HepG2 (cell line): ENCODE measurements at regions not wholly inside any gene's neighbourhood (a gene's known extent, or its start where the extent isn't known, plus 50 kb on each side); places are given as distances from the start of the nearest gene placed in this dataset.

Experiments
- ATAC-seq: fragments of 200-7000 bp; cut with Tn5 transposase; 3 replicates; pipeline ENCODE4 v1.9.1; 2020; ENCODE audit warnings: mild to moderate bottlenecking, moderate library complexity
- BruUV-seq: library from RNA; stranded (reverse); fragments of 400-500 nt; replicated peaks from 2 replicates; lab custom pipeline; 2021; lab: Mats Ljungman, UMichigan
- CTCF ChIA-PET: fragments of 300-600 bp; formaldehyde crosslinking; extraction: SDS; loops from one replicate; lab custom pipeline; 2021; ENCODE audit warnings: low total read pairs, inconsistent platforms, low intra/inter-chr PET ratio; lab: Yijun Ruan, JAX
- POLR2A ChIA-PET: fragments of 350-600 bp; sonication (Branson Sonifier 250); formaldehyde crosslinking; loops from one replicate; lab custom pipeline; 2020; ENCODE audit warnings: antibody characterized with exemption, inconsistent platforms; lab: Yijun Ruan, JAX
- DNase-seq: peaks from one replicate; pipeline ENCODE4 v3.0.0-alpha.2; 2015; ENCODE audit warnings: low spot score
- FAIRE-seq: peaks from 3 replicates; lab custom pipeline; 2011; peaks lifted over from hg19 to GRCh38; lab: Jason Lieb, UNC
- H2AFZ ChIP-seq: one replicate; pipeline ENCODE4 v1.6.1; 2011; ENCODE audit warnings: low read length, inconsistent platforms
- H3K27ac ChIP-seq: fragments of 300-600 bp; 3 replicates; pipeline ENCODE4 v1.8.0; 2011; ENCODE audit warnings: mixed run types, mild to moderate bottlenecking, mixed read lengths, low read length, inconsistent platforms; ENCODE audit not compliant: insufficient read depth; ENCODE audit errors: extremely low read length
- H3K27me3 ChIP-seq, 2 experiments: fragments of 200-600 bp in 1 of 2; 2 replicates in 1 of 2; 3 replicates in 1 of 2; pipeline versions ENCODE4 v1.6.0 to v1.8.0; 2011; ENCODE audit warnings: low read length in 2 of 2, mild to moderate bottlenecking in 2 of 2, moderate library complexity in 2 of 2, inconsistent platforms in 1 of 2; ENCODE audit not compliant: insufficient read depth in 2 of 2, control insufficient read depth in 1 of 2
- H3K36me3 ChIP-seq, 2 experiments: fragments of 200-600 bp in 1 of 2; replicated peaks in 1 of 2; 2 replicates in 1 of 2; 3 replicates in 1 of 2; pipeline versions ENCODE4 v1.5.1 to v1.8.0; 2011; ENCODE audit warnings: low read length in 2 of 2, inconsistent platforms in 1 of 2; ENCODE audit not compliant: insufficient read depth in 2 of 2, control insufficient read depth in 1 of 2
- H3K4me1 ChIP-seq: 2 replicates; pipeline ENCODE4 v1.5.1; 2012; ENCODE audit warnings: low read length, inconsistent platforms; ENCODE audit not compliant: insufficient read depth
- H3K4me2 ChIP-seq: 2 replicates; pipeline ENCODE4 v1.6.0; 2011; ENCODE audit warnings: low read depth, low read length, inconsistent platforms
- H3K4me3 ChIP-seq, 3 experiments: fragments of 200-600 bp in 1 of 3; sonication (generic), shearing (Covaris generic) in 1 of 3; replicated peaks in 1 of 3; 2 replicates each; pipeline ENCODE4 v1.5.1; 2011 to 2016; ENCODE audit warnings: low read length in 3 of 3, inconsistent platforms in 2 of 3, low read depth in 2 of 3, mild to moderate bottlenecking in 2 of 3, control low read depth in 1 of 3, mixed read lengths in 1 of 3; ENCODE audit not compliant: insufficient read depth in 1 of 3
- H3K79me2 ChIP-seq: one replicate; pipeline ENCODE4 v1.6.1; 2011; ENCODE audit warnings: low read length, inconsistent platforms; ENCODE audit not compliant: insufficient read depth
- H3K9ac ChIP-seq: 2 replicates; pipeline ENCODE4 v1.6.0; 2011; ENCODE audit warnings: mild to moderate bottlenecking, low read depth, low read length, inconsistent platforms; ENCODE audit not compliant: insufficient read depth
- H3K9me3 ChIP-seq: 2 replicates; pipeline ENCODE4 v1.5.1; 2012; ENCODE audit warnings: mild to moderate bottlenecking, low read length
- H4K20me1 ChIP-seq: 2 replicates; pipeline ENCODE4 v1.6.0; 2011; ENCODE audit warnings: inconsistent platforms, mild to moderate bottlenecking, low read length, moderate library complexity; ENCODE audit not compliant: insufficient read depth
- ARHGAP35 ChIP-seq: sonication (generic); formaldehyde crosslinking; IDR thresholded peaks from 2 replicates; pipeline ENCODE4 v1.9.0; 2022; ENCODE audit warnings: mild to moderate bottlenecking, inconsistent platforms, moderate library complexity, missing genetic modification reagents, borderline replicate concordance
- MTA1 ChIP-seq: sonication (generic); formaldehyde crosslinking; IDR thresholded peaks from 2 replicates; pipeline ENCODE4 v1.4.0; 2020; ENCODE audit warnings: missing genetic modification reagents, mild to moderate bottlenecking, borderline replicate concordance
- NONO ChIP-seq, 2 experiments: fragments of 450-650 bp in 1 of 2; sonication (generic) in 1 of 2; formaldehyde crosslinking in 1 of 2; IDR thresholded peaks in 1 of 2; conservative IDR thresholded peaks in 1 of 2; 2 replicates each; pipeline versions ENCODE4 v1.6.1 to v1.8.0; 2017 to 2022; ENCODE audit warnings: mild to moderate bottlenecking in 1 of 2, missing genetic modification reagents in 1 of 2, moderate library complexity in 1 of 2
- TCF12 ChIP-seq, 2 experiments: fragments of 450-650 bp in 1 of 2; sonication (generic) in 1 of 2; formaldehyde crosslinking in 1 of 2; IDR thresholded peaks; 2 replicates each; pipeline versions ENCODE4 v1.6.1 to v1.8.0; 2017 to 2022; ENCODE audit warnings: antibody characterized with exemption in 1 of 2, mild to moderate bottlenecking in 1 of 2, missing genetic modification reagents in 1 of 2, moderate library complexity in 1 of 2
- THRA ChIP-seq: sonication (generic); formaldehyde crosslinking; IDR thresholded peaks from 2 replicates; pipeline ENCODE4 v1.4.0; 2020; ENCODE audit warnings: missing genetic modification reagents, borderline replicate concordance
- ZNF224 ChIP-seq: sonication (generic); formaldehyde crosslinking; IDR thresholded peaks from 2 replicates; pipeline ENCODE4 v1.5.0; 2020; ENCODE audit warnings: mild to moderate bottlenecking, missing genetic modification reagents
- ZNF530 ChIP-seq: sonication (generic); formaldehyde crosslinking; IDR thresholded peaks from 2 replicates; pipeline ENCODE4 v1.5.0; 2020; ENCODE audit warnings: low read depth, mild to moderate bottlenecking, missing genetic modification reagents
- ZNF547 ChIP-seq: sonication (generic); formaldehyde crosslinking; IDR thresholded peaks from 2 replicates; pipeline ENCODE4 v1.5.1; 2020; ENCODE audit warnings: mild to moderate bottlenecking, missing genetic modification reagents
- ZNF776 ChIP-seq: sonication (generic); formaldehyde crosslinking; IDR thresholded peaks from 2 replicates; pipeline ENCODE4 v1.4.0; 2020; ENCODE audit warnings: mild to moderate bottlenecking, missing genetic modification reagents
- ZSCAN9 ChIP-seq: IDR thresholded peaks from 2 replicates; pipeline ENCODE4 v1.6.1; 2016; ENCODE audit warnings: borderline replicate concordance
- WGBS: methylation state at CpG from one replicate; pipeline ENCODE4 v1.1.6; 2017; ENCODE audit warnings: low lambda C conversion rate; 5-methylcytosine and 5-hydroxymethylcytosine counted together
- in situ Hi-C: cut with HindIII; loops from 2 replicates; pipeline ENCODE4 v1.10.0; 2017; ENCODE audit warnings: low pct_unique_long_range_greater_than_20kb; ENCODE audit not compliant: extremely low pct_ligation_motif_present
- intact Hi-C: fragments of 100-400 bp; cut with micrococcal nuclease; formaldehyde crosslinking; loops from one replicate; pipeline ENCODE4 v1.10.0; 2022; ENCODE audit not compliant: unreplicated experiment
- TF ChIP-seq, protein P1 (sequence below): sonication (generic); formaldehyde crosslinking; IDR thresholded peaks from 2 replicates; pipeline ENCODE4 v1.5.0; 2020; ENCODE audit warnings: mild to moderate bottlenecking, missing genetic modification reagents, moderate library complexity

DNA sequence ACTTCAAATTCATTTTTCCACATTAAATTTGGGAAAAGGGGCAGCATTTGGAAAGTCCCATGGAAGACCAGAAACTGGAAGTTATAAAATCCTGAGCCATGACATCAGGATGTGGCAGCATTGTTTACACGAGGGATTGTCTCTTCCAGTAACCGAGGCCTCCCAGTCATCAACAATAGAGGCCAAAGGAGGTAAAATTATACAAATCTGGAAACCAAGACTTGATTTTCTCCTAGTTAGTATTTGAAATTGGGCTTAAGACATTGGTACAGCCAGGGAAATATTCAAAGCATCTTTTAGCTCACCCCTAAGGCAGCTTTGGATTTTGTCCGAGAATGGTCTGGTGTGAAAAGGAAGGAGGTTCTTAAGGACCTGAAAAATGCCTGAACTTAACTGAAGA, 251.6 kb upstream of the FOXF1 start:
- Histone ChIP-seq H3K4me2 (no peak overlapping the region), H4K20me1 (no peaks in the 10 kb centered on the region), H3K79me2 (no peaks in the 10 kb centered on the region), H3K4me3 (no peak overlapping the region), H3K9me3 (peaks cover 8% of the 10 kb centered on the region; the same call in 1 of the 2 replicates), H3K27me3 (no peaks in the 10 kb centered on the region), H3K4me1 (no peaks in the 10 kb centered on the region), H2AFZ (no peak overlapping the region), H3K9ac (no peak overlapping the region), H3K36me3 (no peaks in the 10 kb centered on the region)
- no peak for FAIRE-seq
- no peak for ATAC-seq
- intact Hi-C loops (no loop called here), in situ Hi-C loops (no loop called here)
- WGBS = 22% methylated on average over 3 of the region's 3 CpGs
- CTCF ChIA-PET = no interaction called here
- BruUV-seq = no TSS peak
- TF ChIP-seq TCF12 (IDR thresholded peaks at IDR 0.05) (no peak), TCF12 (CRISPR knock-in tag; IDR thresholded peaks at IDR 0.05) (no peak)
- TF ChIP-seq, all 625 proteins: peak for 0
- DNase-seq = no peak
- POLR2A ChIA-PET = no interaction called here
- no peak overlapping the region for H3K27ac ChIP-seq

- POLR2A ChIA-PET = no interaction called here
- intact Hi-C loops (no loop called here), in situ Hi-C loops (no loop called here)
- Histone ChIP-seq H3K9me3 (peaks cover 8% of the 10 kb centered on the region; the same call in 1 of the 2 replicates), H3K79me2 (no peaks in the 10 kb centered on the region), H3K4me1 (no peaks in the 10 kb centered on the region), H3K27me3 (no peaks in the 10 kb centered on the region), H3K36me3 (no peaks in the 10 kb centered on the region), H3K9ac (no peak overlapping the region), H3K4me3 (no peak overlapping the region), H4K20me1 (no peaks in the 10 kb centered on the region), H3K4me2 (no peak overlapping the region), H3K27ac (no peak overlapping the region), H2AFZ (no peak overlapping the region)
- FAIRE-seq (no peak), DNase-seq (no peak), ATAC-seq (no peak)
- no peak for TF ChIP-seq THRA (CRISPR knock-in tag)
- TF ChIP-seq ARHGAP35 (CRISPR knock-in tag) = no peak
- TF ChIP-seq, protein P1, sequence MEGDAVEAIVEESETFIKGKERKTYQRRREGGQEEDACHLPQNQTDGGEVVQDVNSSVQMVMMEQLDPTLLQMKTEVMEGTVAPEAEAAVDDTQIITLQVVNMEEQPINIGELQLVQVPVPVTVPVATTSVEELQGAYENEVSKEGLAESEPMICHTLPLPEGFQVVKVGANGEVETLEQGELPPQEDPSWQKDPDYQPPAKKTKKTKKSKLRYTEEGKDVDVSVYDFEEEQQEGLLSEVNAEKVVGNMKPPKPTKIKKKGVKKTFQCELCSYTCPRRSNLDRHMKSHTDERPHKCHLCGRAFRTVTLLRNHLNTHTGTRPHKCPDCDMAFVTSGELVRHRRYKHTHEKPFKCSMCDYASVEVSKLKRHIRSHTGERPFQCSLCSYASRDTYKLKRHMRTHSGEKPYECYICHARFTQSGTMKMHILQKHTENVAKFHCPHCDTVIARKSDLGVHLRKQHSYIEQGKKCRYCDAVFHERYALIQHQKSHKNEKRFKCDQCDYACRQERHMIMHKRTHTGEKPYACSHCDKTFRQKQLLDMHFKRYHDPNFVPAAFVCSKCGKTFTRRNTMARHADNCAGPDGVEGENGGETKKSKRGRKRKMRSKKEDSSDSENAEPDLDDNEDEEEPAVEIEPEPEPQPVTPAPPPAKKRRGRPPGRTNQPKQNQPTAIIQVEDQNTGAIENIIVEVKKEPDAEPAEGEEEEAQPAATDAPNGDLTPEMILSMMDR (CRISPR knock-in tag) = no peak
- no peak for TF ChIP-seq ZNF547 (CRISPR knock-in tag)
- TF ChIP-seq ZNF530 (CRISPR knock-in tag) = no peak
- no peak for TF ChIP-seq ZNF776 (CRISPR knock-in tag)
- TF ChIP-seq ZNF224 = no peak
- TF ChIP-seq ZSCAN9 (CRISPR knock-in tag) = no peak
- no peak for TF ChIP-seq MTA1 (CRISPR knock-in tag)
- TF ChIP-seq NONO (IDR thresholded peaks at IDR 0.05) = no peak
- no peak for TF ChIP-seq NONO (CRISPR knock-in tag; conservative IDR thresholded peaks at IDR 0.05)
- 0% methylated on average over 4 of the region's 4 CpGs for WGBS
- CTCF ChIA-PET = no interaction called here
- no TSS peak for BruUV-seq
Observed at GRCh38 chr16:86259499-86259898, 250.8 kb upstream of the FOXF1 start.
